HepG2 (cell line): ENCODE measurements at regions not wholly inside any gene's neighbourhood (a gene's known extent, or its start where the extent isn't known, plus 50 kb on each side); places are given as distances from the start of the nearest gene placed in this dataset.
"Not testable (repeated sequence)": the region's sequence is repeated elsewhere in the genome, so short reads cannot be mapped to it uniquely, and the experiment has no call there.

ENCODE experiments used
- CTCF ChIP-seq: sonication (generic); formaldehyde crosslinking; IDR thresholded peaks from 2 replicates; pipeline ENCODE4 v1.5.0; 2020; ENCODE audit warnings: mild to moderate bottlenecking, missing genetic modification reagents, moderate library complexity
- EP300 ChIP-seq, 3 experiments: sonication (generic) in 1 of 3; formaldehyde crosslinking in 1 of 3; IDR thresholded peaks; 2 replicates each; pipeline versions ENCODE4 v1.5.1 to v1.6.1; 2011 to 2020; ENCODE audit warnings: low read depth in 2 of 3, low read length in 2 of 3, borderline replicate concordance in 1 of 3, improper control_type of control experiment in 1 of 3, mild to moderate bottlenecking in 1 of 3, missing genetic modification reagents in 1 of 3, moderate library complexity in 1 of 3
- NONO ChIP-seq, 2 experiments: fragments of 450-650 bp in 1 of 2; sonication (generic) in 1 of 2; formaldehyde crosslinking in 1 of 2; IDR thresholded peaks in 1 of 2; conservative IDR thresholded peaks in 1 of 2; 2 replicates each; pipeline versions ENCODE4 v1.6.1 to v1.8.0; 2017 to 2022; ENCODE audit warnings: mild to moderate bottlenecking in 1 of 2, missing genetic modification reagents in 1 of 2, moderate library complexity in 1 of 2
- RAD21 ChIP-seq: fragments of 450-650 bp; formaldehyde crosslinking; IDR thresholded peaks from 2 replicates; pipeline ENCODE4 v1.5.0; 2020; ENCODE audit warnings: mild to moderate bottlenecking

GRCh38 chr9:40868437-40868836, 260.0 kb downstream of the FOXD4L6 start:
- TF ChIP-seq RAD21; EP300 (IDR thresholded peaks at IDR 0.05; ENCODE audit: low read depth in 2 of 2, low read length in 2 of 2); EP300 (CRISPR knock-in tag; IDR thresholded peaks at IDR 0.05; ENCODE audit: borderline replicate concordance); NONO (IDR thresholded peaks at IDR 0.05); NONO (CRISPR knock-in tag; conservative IDR thresholded peaks at IDR 0.05); CTCF (CRISPR knock-in tag): not testable (repeated sequence)
